AG09309 (cell line): ENCODE measurements at regions not wholly inside any gene's neighbourhood (a gene's known extent, or its start where the extent isn't known, plus 50 kb on each side); places are given as distances from the start of the nearest gene placed in this dataset.
"Not testable (repeated sequence)": the region's sequence is repeated elsewhere in the genome, so short reads cannot be mapped to it uniquely, and the experiment has no call there.

Source experiments
- DNase-seq: peaks from one replicate; pipeline ENCODE4 v3.0.0-alpha.2; 2010; ENCODE audit warnings: low read depth
- H3K4me3 ChIP-seq: 2 replicates; pipeline ENCODE4 v1.5.1; 2011; ENCODE audit warnings: mild to moderate bottlenecking, low read depth, low read length, moderate library complexity; ENCODE audit not compliant: control insufficient read depth
- CTCF ChIP-seq: IDR thresholded peaks from 2 replicates; pipeline ENCODE4 v1.5.1; 2011; ENCODE audit warnings: mild to moderate bottlenecking, low read depth, low read length, inconsistent platforms; ENCODE audit not compliant: insufficient read depth, control insufficient read depth; ENCODE audit errors: missing control alignments

GRCh38 chr2:194545978-194546377 lies 1111.0 kb upstream of the SLC39A10 start:
- TF ChIP-seq CTCF = no peak
- DNase-seq = no peak
- H3K4me3 ChIP-seq = no peak overlapping the region

GRCh38 chr2:194539425-194539824 lies 1117.6 kb upstream of the SLC39A10 start:
- no peak overlapping the region for H3K4me3 ChIP-seq
- DNase-seq = no peak
- TF ChIP-seq CTCF = no peak

GRCh38 chr2:194526121-194526520 lies 1130.9 kb upstream of the SLC39A10 start:
- DNase-seq = no peak
- no peak for TF ChIP-seq CTCF
- no peak overlapping the region for H3K4me3 ChIP-seq

GRCh38 chr2:194514281-194514680 lies 1142.7 kb upstream of the SLC39A10 start:
- no peak for TF ChIP-seq CTCF
- no peak for DNase-seq
- H3K4me3 ChIP-seq = no peak overlapping the region

GRCh38 chr2:194511070-194511469 lies 1146.0 kb upstream of the SLC39A10 start:
- not testable (repeated sequence) for DNase-seq, H3K4me3 ChIP-seq

- not testable (repeated sequence) for H3K4me3 ChIP-seq, DNase-seq
Observed at GRCh38 chr2:194504876-194505275, 1152.2 kb upstream of the SLC39A10 start.

GRCh38 chr2:194495046-194495445 lies 1162.0 kb upstream of the SLC39A10 start:
- no peak for DNase-seq
- TF ChIP-seq CTCF = no peak
- H3K4me3 ChIP-seq = no peak overlapping the region

GRCh38 chr2:194494401-194494800 lies 1162.6 kb upstream of the SLC39A10 start:
- DNase-seq = no peak
- TF ChIP-seq CTCF = no peak
- H3K4me3 ChIP-seq = no peak overlapping the region
